ENCODE measurements at regions not wholly inside any gene's neighbourhood (a gene's known extent, or its start where the extent isn't known, plus 50 kb on each side); places are given as distances from the start of the nearest gene placed in this dataset.

- no peak for FAIRE-seq
- DNase-seq: no peak
- TF ChIP-seq, protein P1, sequence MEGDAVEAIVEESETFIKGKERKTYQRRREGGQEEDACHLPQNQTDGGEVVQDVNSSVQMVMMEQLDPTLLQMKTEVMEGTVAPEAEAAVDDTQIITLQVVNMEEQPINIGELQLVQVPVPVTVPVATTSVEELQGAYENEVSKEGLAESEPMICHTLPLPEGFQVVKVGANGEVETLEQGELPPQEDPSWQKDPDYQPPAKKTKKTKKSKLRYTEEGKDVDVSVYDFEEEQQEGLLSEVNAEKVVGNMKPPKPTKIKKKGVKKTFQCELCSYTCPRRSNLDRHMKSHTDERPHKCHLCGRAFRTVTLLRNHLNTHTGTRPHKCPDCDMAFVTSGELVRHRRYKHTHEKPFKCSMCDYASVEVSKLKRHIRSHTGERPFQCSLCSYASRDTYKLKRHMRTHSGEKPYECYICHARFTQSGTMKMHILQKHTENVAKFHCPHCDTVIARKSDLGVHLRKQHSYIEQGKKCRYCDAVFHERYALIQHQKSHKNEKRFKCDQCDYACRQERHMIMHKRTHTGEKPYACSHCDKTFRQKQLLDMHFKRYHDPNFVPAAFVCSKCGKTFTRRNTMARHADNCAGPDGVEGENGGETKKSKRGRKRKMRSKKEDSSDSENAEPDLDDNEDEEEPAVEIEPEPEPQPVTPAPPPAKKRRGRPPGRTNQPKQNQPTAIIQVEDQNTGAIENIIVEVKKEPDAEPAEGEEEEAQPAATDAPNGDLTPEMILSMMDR (IDR thresholded peaks at IDR 0.05; ENCODE audit: borderline replicate concordance, extremely low read depth, insufficient read depth): no peak
- Histone ChIP-seq H3K27ac (ENCODE audit: low read depth in 2 of 2, low read length in 2 of 2) (no peak overlapping the region), H3K9ac (ENCODE audit: low read length in 3 of 3) (no peak overlapping the region), H3K9me3 (ENCODE audit: control insufficient read depth in 2 of 3, insufficient read depth in 1 of 3, low read length in 3 of 3) (no peaks in the 10 kb centered on the region), H3K36me3 (ENCODE audit: control insufficient read depth in 2 of 3, insufficient read depth in 3 of 3, low read length in 3 of 3) (no peaks in the 10 kb centered on the region), H3K4me3 (ENCODE audit: low read length in 3 of 3) (no peak overlapping the region), H3K4me1 (ENCODE audit: control insufficient read depth in 2 of 3, insufficient read depth in 2 of 3, low read depth in 1 of 3, low read length in 3 of 3) (no peaks in the 10 kb centered on the region), H3K27me3 (ENCODE audit: control insufficient read depth, insufficient read depth, low read length) (no peaks in the 10 kb centered on the region)
- intact Hi-C loops (cut with DNase I): no loop called here
These were observed 287.4 kb upstream of the ARRDC3 start for GRCh38 chr5:91670563-91670962.

DNA sequence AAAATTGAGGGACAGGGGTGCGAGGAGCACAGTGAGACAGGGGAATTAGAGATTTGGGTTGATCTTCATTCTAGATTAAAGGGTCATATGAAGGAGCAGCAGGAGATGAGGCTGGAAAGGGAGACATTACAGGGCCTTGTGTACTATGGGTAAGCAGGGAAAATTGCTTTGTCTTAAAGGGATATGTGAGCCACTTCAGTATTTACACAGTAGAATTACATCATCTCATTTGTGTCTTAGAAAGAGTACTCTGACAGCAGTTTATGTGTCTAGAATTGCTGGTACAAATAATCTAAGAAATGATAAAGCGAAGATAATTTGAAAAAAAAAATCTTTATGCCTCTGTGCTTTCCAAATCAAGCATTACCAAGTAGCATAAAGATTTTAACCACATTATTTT is 287.0 kb upstream of the ARRDC3 start:
- H3K9ac ChIP-seq (ENCODE audit: low read length in 3 of 3): no peak overlapping the region
- H3K4me3 ChIP-seq (ENCODE audit: low read length in 3 of 3): no peak overlapping the region
- DNase-seq (no peak), FAIRE-seq (no peak)
- H3K27me3 ChIP-seq (ENCODE audit: control insufficient read depth, insufficient read depth, low read length): no peaks in the 10 kb centered on the region
- H3K36me3 ChIP-seq (ENCODE audit: control insufficient read depth in 2 of 3, insufficient read depth in 3 of 3, low read length in 3 of 3): no peaks in the 10 kb centered on the region
- no peak overlapping the region for H3K27ac ChIP-seq (ENCODE audit: low read depth in 2 of 2, low read length in 2 of 2)
- TF ChIP-seq, protein P1 (IDR thresholded peaks at IDR 0.05; ENCODE audit: borderline replicate concordance, extremely low read depth, insufficient read depth): no peak
- no peaks in the 10 kb centered on the region for H3K4me1 ChIP-seq (ENCODE audit: control insufficient read depth in 2 of 3, insufficient read depth in 2 of 3, low read depth in 1 of 3, low read length in 3 of 3)
- no peaks in the 10 kb centered on the region for H3K9me3 ChIP-seq (ENCODE audit: control insufficient read depth in 2 of 3, insufficient read depth in 1 of 3, low read length in 3 of 3)
- intact Hi-C loops (cut with DNase I): no loop called here

DNA sequence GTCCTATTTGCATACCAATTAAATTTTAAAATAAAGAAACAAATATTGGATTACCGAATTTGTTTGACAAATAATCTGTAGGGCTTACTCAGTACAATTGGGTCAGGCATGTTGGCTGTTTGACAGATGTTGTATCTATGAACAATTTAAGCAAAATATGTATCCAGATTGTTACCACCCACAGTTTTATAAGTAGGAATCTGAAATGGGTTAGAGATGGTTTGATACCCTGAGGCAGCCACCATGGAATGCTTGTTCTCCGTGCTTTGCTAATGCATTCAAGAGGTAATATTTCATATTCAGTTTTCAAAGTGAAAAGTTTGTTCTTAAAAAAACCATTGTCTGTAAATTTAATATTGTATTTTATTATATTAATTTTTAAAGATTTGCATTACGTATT is 285.1 kb upstream of the ARRDC3 start:
- H3K9me3 ChIP-seq (ENCODE audit: control insufficient read depth in 2 of 3, insufficient read depth in 1 of 3, low read length in 3 of 3): no peaks in the 10 kb centered on the region
- intact Hi-C loops (cut with DNase I): no loop called here
- H3K27me3 ChIP-seq (ENCODE audit: control insufficient read depth, insufficient read depth, low read length): no peaks in the 10 kb centered on the region
- no peaks in the 10 kb centered on the region for H3K4me1 ChIP-seq (ENCODE audit: control insufficient read depth in 2 of 3, insufficient read depth in 2 of 3, low read depth in 1 of 3, low read length in 3 of 3)
- H3K4me3 ChIP-seq (ENCODE audit: low read length in 3 of 3): no peak overlapping the region
- H3K27ac ChIP-seq (ENCODE audit: low read depth in 2 of 2, low read length in 2 of 2): no peak overlapping the region
- DNase-seq (no peak), FAIRE-seq (no peak)
- TF ChIP-seq, protein P1 (IDR thresholded peaks at IDR 0.05; ENCODE audit: borderline replicate concordance, extremely low read depth, insufficient read depth): no peak
- no peak overlapping the region for H3K9ac ChIP-seq (ENCODE audit: low read length in 3 of 3)
- H3K36me3 ChIP-seq (ENCODE audit: control insufficient read depth in 2 of 3, insufficient read depth in 3 of 3, low read length in 3 of 3): no peaks in the 10 kb centered on the region

GRCh38 chr5:91652678-91653077 is 269.6 kb upstream of the ARRDC3 start:
- no peak overlapping the region for H3K27ac ChIP-seq (ENCODE audit: low read depth in 2 of 2, low read length in 2 of 2)
- intact Hi-C loops (cut with DNase I): no loop called here
- no peak for FAIRE-seq
- no peak for DNase-seq
- H3K4me1 ChIP-seq (ENCODE audit: control insufficient read depth in 2 of 3, insufficient read depth in 2 of 3, low read depth in 1 of 3, low read length in 3 of 3): no peaks in the 10 kb centered on the region
- H3K36me3 ChIP-seq (ENCODE audit: control insufficient read depth in 2 of 3, insufficient read depth in 3 of 3, low read length in 3 of 3): no peaks in the 10 kb centered on the region
- H3K4me3 ChIP-seq (ENCODE audit: low read length in 3 of 3): no peak overlapping the region
- H3K9me3 ChIP-seq (ENCODE audit: control insufficient read depth in 2 of 3, insufficient read depth in 1 of 3, low read length in 3 of 3): peaks cover 0 to 13% (median 6%) of the 10 kb centered on the region in 3 donors
- TF ChIP-seq, protein P1 (IDR thresholded peaks at IDR 0.05; ENCODE audit: borderline replicate concordance, extremely low read depth, insufficient read depth): no peak
- H3K27me3 ChIP-seq (ENCODE audit: control insufficient read depth, insufficient read depth, low read length): no peaks in the 10 kb centered on the region
- no peak overlapping the region for H3K9ac ChIP-seq (ENCODE audit: low read length in 3 of 3)
